HCT116 (cell line): ENCODE measurements at regions not wholly inside any gene's neighbourhood (a gene's known extent, or its start where the extent isn't known, plus 50 kb on each side); places are given as distances from the start of the nearest gene placed in this dataset.

Source experiments
- ATAC-seq: fragments of 200-7000 bp; cut with Tn5 transposase; 2 replicates; pipeline ENCODE4 v1.9.1; 2020; ENCODE audit warnings: mild to moderate bottlenecking, moderate library complexity
- BruUV-seq: library from RNA; stranded (reverse); fragments of 400-500 nt; replicated peaks from 2 replicates; lab custom pipeline; 2021; lab: Mats Ljungman, UMichigan
- CTCF ChIA-PET: fragments of 300-600 bp; sonication (Branson Sonifier 250); formaldehyde crosslinking; loops from one replicate; lab custom pipeline; 2021; ENCODE audit warnings: antibody characterized with exemption; lab: Charles Lee
- POLR2A ChIA-PET: fragments of 300-600, 350-600 bp; sonication (Branson Sonifier 250); formaldehyde crosslinking; loops from one replicate; lab custom pipeline; 2021; ENCODE audit warnings: antibody characterized with exemption; lab: Charles Lee
- RAD21 ChIA-PET, 2 experiments: fragments of 300-600 bp; sonication (Branson Sonifier 250); formaldehyde crosslinking; loops; one replicate each; lab custom pipeline; 2023; ENCODE audit warnings: low total read pairs in 2 of 2; ENCODE audit not compliant: uncharacterized antibody in 2 of 2, unreplicated experiment in 2 of 2, low non-redundant PET in 1 of 2; lab: Charles Lee
- DNase-seq: peaks from one replicate; pipeline ENCODE4 v3.0.0-alpha.2; 2010; ENCODE audit warnings: low read depth, low spot score
- H2AFZ ChIP-seq: fragments of 200-600 bp; shearing (Covaris generic), sonication (generic); 2 replicates; pipeline ENCODE4 v1.6.1; 2017; ENCODE audit warnings: low read depth, mixed run types, mixed read lengths, antibody characterized with exemption, low read length; ENCODE audit not compliant: poor library complexity, severe bottlenecking
- H3K27ac ChIP-seq: 2 replicates; pipeline ENCODE4 v1.5.1; 2012; ENCODE audit warnings: low read depth, low read length
- H3K27me3 ChIP-seq: fragments of 200-600 bp; sonication (generic); 2 replicates; pipeline ENCODE4 v1.6.1; 2016; ENCODE audit warnings: mixed run types, low read length, mixed read lengths; ENCODE audit not compliant: insufficient read depth
- H3K36me3 ChIP-seq, 2 experiments: fragments of 200-500 bp in 1 of 2; fragments of 200-600 bp in 1 of 2; sonication (Bioruptor generic) in 1 of 2; sonication (generic) in 1 of 2; 2 replicates each; pipeline versions ENCODE4 v1.5.1 to v1.6.1; 2014 to 2016; ENCODE audit warnings: low read length in 2 of 2, inconsistent platforms in 1 of 2, mixed read lengths in 1 of 2, mixed run types in 1 of 2; ENCODE audit not compliant: insufficient read depth in 2 of 2, control insufficient read depth in 1 of 2
- H3K4me1 ChIP-seq, 2 experiments: fragments of 200-600 bp in 1 of 2; sonication (generic) in 1 of 2; 2 replicates each; pipeline versions ENCODE4 v1.5.1 to v1.6.1; 2012 to 2017; ENCODE audit warnings: low read length in 2 of 2, inconsistent platforms in 1 of 2, mild to moderate bottlenecking in 1 of 2, mixed read lengths in 1 of 2, mixed run types in 1 of 2, moderate library complexity in 1 of 2; ENCODE audit not compliant: insufficient read depth in 2 of 2, control insufficient read depth in 1 of 2
- H3K4me2 ChIP-seq: fragments of 200-600 bp; sonication (generic); 2 replicates; pipeline ENCODE4 v1.6.1; 2017; ENCODE audit warnings: mixed run types, low read length, mixed read lengths
- H3K4me3 ChIP-seq, 2 experiments: fragments of 200-600 bp in 1 of 2; sonication (generic) in 1 of 2; replicated peaks in 1 of 2; 2 replicates each; pipeline ENCODE4 v1.5.1; 2011 to 2016; ENCODE audit warnings: low read length in 2 of 2, control low read depth in 1 of 2, low read depth in 1 of 2, mild to moderate bottlenecking in 1 of 2, mixed read lengths in 1 of 2, mixed run types in 1 of 2
- H3K79me2 ChIP-seq: fragments of 200-600 bp; sonication (generic); 2 replicates; pipeline ENCODE4 v1.6.1; 2017; ENCODE audit warnings: mild to moderate bottlenecking, mixed run types, low read length, moderate library complexity, mixed read lengths; ENCODE audit not compliant: insufficient read depth
- H3K9ac ChIP-seq: fragments of 200-600 bp; sonication (generic); 2 replicates; pipeline ENCODE4 v1.6.1; 2016; ENCODE audit warnings: low read length, mixed read lengths
- H3K9me2 ChIP-seq: fragments of 200-600 bp; sonication (generic), shearing (Covaris generic); 2 replicates; pipeline ENCODE4 v1.6.1; 2017; ENCODE audit warnings: mixed run types, mild to moderate bottlenecking, moderate library complexity; ENCODE audit not compliant: insufficient read depth
- H3K9me3 ChIP-seq, 2 experiments: fragments of 200-500 bp in 1 of 2; fragments of 200-600 bp in 1 of 2; sonication (Bioruptor generic) in 1 of 2; sonication (generic) in 1 of 2; 2 replicates each; pipeline ENCODE4 v1.6.1; 2014 to 2017; ENCODE audit warnings: low read length in 2 of 2, mixed read lengths in 2 of 2, inconsistent platforms in 1 of 2, low read depth in 1 of 2, mild to moderate bottlenecking in 1 of 2, mixed run types in 1 of 2, moderate library complexity in 1 of 2; ENCODE audit not compliant: control insufficient read depth in 1 of 2, insufficient read depth in 1 of 2
- H4K20me1 ChIP-seq: fragments of 200-600 bp; sonication (generic), shearing (Covaris generic); 2 replicates; pipeline ENCODE4 v1.6.1; 2017; ENCODE audit warnings: mixed run types, mild to moderate bottlenecking, moderate library complexity; ENCODE audit not compliant: insufficient read depth
- EGR1 ChIP-seq: IDR thresholded peaks from 2 replicates; pipeline ENCODE4 v1.6.1; 2012; ENCODE audit warnings: low read depth
- EZH2 ChIP-seq: fragments of 200-600 bp; sonication (generic); IDR thresholded peaks from 2 replicates; pipeline ENCODE4 v1.6.1; 2017; ENCODE audit warnings: antibody characterized with exemption, mixed run types
- EZH2phosphoT487 ChIP-seq: fragments of 200-600 bp; IDR thresholded peaks from 2 replicates; pipeline ENCODE4 v1.6.1; 2018; ENCODE audit warnings: antibody characterized with exemption, borderline replicate concordance
- FOSL1 ChIP-seq: IDR thresholded peaks from 2 replicates; pipeline ENCODE4 v1.6.1; 2012; ENCODE audit warnings: low read depth
- MAX ChIP-seq: IDR thresholded peaks from 2 replicates; pipeline ENCODE4 v1.6.1; 2012
- POLR2A ChIP-seq: IDR thresholded peaks from 2 replicates; pipeline ENCODE4 v1.7.0; 2011; ENCODE audit warnings: borderline replicate concordance; ENCODE audit not compliant: insufficient read depth, insufficient read length; ENCODE audit errors: extremely low read depth
- POLR2AphosphoS5 ChIP-seq: IDR thresholded peaks from 2 replicates; pipeline ENCODE4 v1.6.1; 2011; ENCODE audit warnings: mild to moderate bottlenecking, low read depth, low read length, moderate library complexity
- REST ChIP-seq: IDR thresholded peaks from 2 replicates; pipeline ENCODE4 v1.6.1; 2012; ENCODE audit warnings: low read depth
- SIN3A ChIP-seq: IDR thresholded peaks from 2 replicates; pipeline ENCODE4 v1.6.1; 2012; ENCODE audit warnings: low read depth
- SRF ChIP-seq: IDR thresholded peaks from 2 replicates; pipeline ENCODE4 v1.6.1; 2012; ENCODE audit warnings: low read depth
- TCF7L2 ChIP-seq: IDR thresholded peaks from 2 replicates; pipeline ENCODE4 v1.7.0; 2011; ENCODE audit warnings: borderline replicate concordance, inconsistent platforms; ENCODE audit not compliant: insufficient read depth, insufficient read length; ENCODE audit errors: extremely low read depth
- YY1 ChIP-seq: IDR thresholded peaks from 2 replicates; pipeline ENCODE4 v1.6.1; 2011; ENCODE audit warnings: low read length, low read depth, moderate library complexity, mild to moderate bottlenecking; ENCODE audit not compliant: insufficient replicate concordance; ENCODE audit errors: extremely low read depth
- ZBTB33 ChIP-seq: IDR thresholded peaks from 2 replicates; pipeline ENCODE4 v1.6.1; 2011; ENCODE audit warnings: mild to moderate bottlenecking, low read length, moderate library complexity; ENCODE audit not compliant: insufficient replicate concordance; ENCODE audit errors: extremely low read depth
- ZFX ChIP-seq: fragments of 450-650 bp; IDR thresholded peaks from 2 replicates; pipeline ENCODE4 v1.6.1; 2017
- ZNF274 ChIP-seq: fragments of 200-500 bp; sonication (Bioruptor generic); IDR thresholded peaks from 2 replicates; pipeline ENCODE4 v1.6.1; 2014; ENCODE audit warnings: mild to moderate bottlenecking, low read depth, low read length, inconsistent platforms
- intact Hi-C: fragments of 100-400 bp; cut with micrococcal nuclease; formaldehyde crosslinking; loops from 2 replicates; pipeline ENCODE4 v1.10.0; 2022

- Histone ChIP-seq H3K9me3 (no peaks in the 10 kb centered on the region), H3K4me1 (no peaks in the 10 kb centered on the region), H3K4me2 (no peak overlapping the region), H3K36me3 (no peaks in the 10 kb centered on the region), H3K27ac (no peak overlapping the region), H3K9ac (no peak overlapping the region), H3K79me2 (no peaks in the 10 kb centered on the region), H3K4me3 (no peak overlapping the region), H2AFZ (no peak overlapping the region), H3K9me2 (no peaks in the 10 kb centered on the region)
- intact Hi-C loops, result no loop called here
- ChIA-PET POLR2A (no interaction called here), RAD21 (no interaction called here)
- no peak for TF ChIP-seq EGR1
- TF ChIP-seq ZBTB33, result no peak
- no peak for TF ChIP-seq EZH2phosphoT487
- TF ChIP-seq POLR2A, result no peak
- no peak for TF ChIP-seq MAX
- TF ChIP-seq ZFX, result no peak
- TF ChIP-seq ZNF274, result no peak
- TF ChIP-seq TCF7L2, result no peak
- no peak for TF ChIP-seq REST
- no peak for TF ChIP-seq SRF
- TF ChIP-seq SIN3A, result no peak
- no peak for TF ChIP-seq FOSL1
- no peak for TF ChIP-seq YY1
- no peak for TF ChIP-seq POLR2AphosphoS5
- no peak for TF ChIP-seq EZH2
- TF ChIP-seq, all 23 proteins: peak for 0
- ATAC-seq (0 out of 2 replicates have a peak, but pooled peaks have one; percentile 19), DNase-seq (no peak)
- CTCF ChIA-PET, result no interaction called here
- Histone ChIP-seq H3K27me3 (no peaks in the 10 kb centered on the region), H4K20me1 (no peaks in the 10 kb centered on the region)
- no TSS peak for BruUV-seq
Observed at GRCh38 chr10:123459371-123460091, 206.6 kb upstream of the GPR26 start.
